Stimulated activated naive CD4-positive, alpha-beta T cell (primary cell): ENCODE measurements at regions not wholly inside any gene's neighbourhood (a gene's known extent, or its start where the extent isn't known, plus 50 kb on each side); places are given as distances from the start of the nearest gene placed in this dataset.
"Not testable (repeated sequence)": the region's sequence is repeated elsewhere in the genome, so short reads cannot be mapped to it uniquely, and the experiment has no call there.

Source experiments
- DNase-seq, 6 experiments: peaks; one replicate each; lab custom pipeline; 2025; lab: John Stamatoyannopoulos, UW

- DNase-seq, result no peak
Observed at GRCh38 chr4:28822163-28822562, 1898.0 kb upstream of the PCDH7 start.

GRCh38 chr4:28827866-28828265 is 1892.3 kb upstream of the PCDH7 start:
- DNase-seq, result no peak

DNA sequence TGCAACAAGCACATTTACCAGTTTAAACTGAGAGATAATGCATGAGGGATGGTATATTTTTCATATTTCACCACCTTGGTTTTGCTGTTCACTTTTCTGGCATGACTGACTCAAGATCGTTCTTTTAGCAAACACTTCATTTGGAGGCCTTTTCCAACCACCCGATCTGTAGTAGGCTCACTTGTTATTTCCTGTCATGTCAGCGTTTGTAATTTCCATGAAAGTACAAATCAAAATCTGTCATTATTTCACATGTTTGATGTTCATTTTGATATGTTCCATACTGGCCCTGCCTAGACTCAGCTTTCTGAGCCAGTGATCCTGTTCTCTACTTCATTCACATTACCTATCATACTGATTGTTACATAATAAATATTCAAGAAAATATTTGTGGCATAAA is 1888.3 kb upstream of the PCDH7 start:
- DNase-seq, result no peak

GRCh38 chr4:28832444-28832843 is 1887.7 kb upstream of the PCDH7 start:
- DNase-seq, result no peak

GRCh38 chr4:28834120-28834519 is 1886.0 kb upstream of the PCDH7 start:
- DNase-seq, result no peak

DNA sequence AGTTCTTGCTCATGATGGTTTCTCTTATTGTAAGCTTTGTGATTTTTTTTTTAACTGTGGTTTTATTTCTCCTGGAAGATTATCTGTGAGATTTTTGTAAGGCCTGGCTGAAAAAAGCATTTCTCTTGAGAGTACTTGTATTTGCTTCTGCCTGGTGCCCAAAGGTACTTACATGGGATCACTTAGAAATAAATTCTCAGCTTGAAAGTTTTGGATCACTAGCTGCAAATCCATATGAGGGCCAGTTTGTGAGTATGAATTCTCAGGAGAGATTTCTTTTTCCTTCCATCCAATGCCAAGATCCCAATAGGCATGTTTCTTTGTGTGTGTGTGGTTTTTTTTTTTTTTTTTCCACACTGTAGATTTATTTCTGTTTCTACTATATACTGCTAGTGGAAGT is 1884.7 kb upstream of the PCDH7 start:
- no peak for DNase-seq

- DNase-seq, result no peak
Observed at GRCh38 chr4:28842271-28842670, 1877.9 kb upstream of the PCDH7 start.

DNA sequence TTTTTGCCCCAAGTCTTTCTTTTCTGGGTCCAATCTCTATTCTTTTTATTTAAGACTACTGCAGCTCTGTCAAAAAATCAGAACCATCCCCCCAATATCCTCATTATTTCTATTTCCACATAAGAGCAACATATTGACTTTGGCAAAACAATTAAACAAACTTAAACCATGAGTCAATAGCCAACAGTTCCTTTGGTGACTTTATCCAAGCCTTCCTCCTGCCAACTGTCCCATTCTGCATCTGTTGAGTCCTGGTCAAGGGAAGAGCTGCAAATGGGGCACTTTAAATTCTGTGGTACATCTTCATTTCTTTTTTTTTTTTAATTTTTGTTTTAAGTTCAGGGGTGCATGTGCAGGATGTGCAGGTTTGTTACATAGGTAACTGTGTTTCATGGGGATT is 1875.0 kb upstream of the PCDH7 start:
- DNase-seq, result no peak

- DNase-seq, result not testable (repeated sequence)
Observed at GRCh38 chr4:28857028-28857427, 1863.1 kb upstream of the PCDH7 start.

DNA sequence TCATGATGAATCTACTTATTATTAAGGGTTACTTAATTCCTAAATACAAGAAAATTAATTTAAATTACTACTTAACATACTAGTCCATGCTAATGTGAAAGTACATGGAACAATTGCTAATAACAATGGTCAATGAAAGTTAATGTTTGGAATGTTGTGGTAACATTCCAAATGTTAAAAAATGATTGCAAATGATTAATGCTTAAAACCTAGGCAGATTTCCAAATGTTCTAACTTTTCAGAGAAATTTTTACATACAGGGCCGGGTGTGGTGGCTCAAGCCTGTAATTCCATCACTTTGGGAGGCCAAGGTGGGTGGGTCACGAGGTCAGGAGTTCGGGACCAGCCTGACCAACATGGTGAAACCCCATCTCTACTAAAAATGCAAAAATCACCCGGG is 1851.3 kb upstream of the PCDH7 start:
- no peak for DNase-seq

- DNase-seq, result no peak
Observed at GRCh38 chr4:28879178-28879577, 1841.0 kb upstream of the PCDH7 start.

DNA sequence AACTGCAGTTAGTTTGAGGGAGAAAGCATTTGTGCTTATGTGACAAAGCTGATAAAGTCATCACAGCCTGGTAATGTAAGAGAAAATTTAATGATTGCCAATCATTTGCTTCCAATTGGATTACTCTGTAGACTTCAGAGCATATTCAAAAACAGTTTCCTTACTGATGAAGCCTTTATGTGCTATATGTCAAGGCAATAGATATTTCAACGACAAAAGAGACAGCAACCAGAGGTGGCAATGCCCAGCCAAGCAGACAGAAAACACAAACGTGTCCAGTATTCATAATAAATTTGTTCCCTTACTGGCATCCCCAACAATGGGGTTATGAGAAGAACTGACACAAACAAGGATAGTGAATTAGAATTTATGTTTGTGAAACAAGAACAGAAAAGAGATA is 1840.3 kb upstream of the PCDH7 start:
- DNase-seq, result no peak

GRCh38 chr4:28883211-28883610 is 1837.0 kb upstream of the PCDH7 start:
- DNase-seq, result no peak

GRCh38 chr4:28886934-28887333 is 1833.2 kb upstream of the PCDH7 start:
- DNase-seq, result no peak

GRCh38 chr4:28890949-28891775 is 1829.0 kb upstream of the PCDH7 start:
- no peak for DNase-seq

DNA sequence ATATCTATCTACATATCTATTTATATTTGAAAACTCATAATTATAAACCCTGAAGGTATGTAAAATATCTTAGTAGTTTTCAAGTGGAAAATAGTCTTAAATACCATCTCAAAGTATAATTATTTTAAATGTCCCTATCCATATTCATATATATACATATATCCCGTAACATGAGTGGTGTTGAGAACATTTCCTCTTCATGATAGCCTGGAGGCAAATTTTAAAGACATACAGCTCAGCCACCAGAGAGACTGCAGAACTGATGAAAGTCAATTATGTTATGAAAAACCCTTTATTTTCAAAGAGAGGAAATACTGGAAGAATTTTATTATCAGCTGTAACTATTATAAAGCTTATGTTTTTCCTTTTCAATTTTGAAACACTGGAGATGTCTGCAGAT is 1806.7 kb upstream of the PCDH7 start:
- no peak for DNase-seq

GRCh38 chr4:28916585-28916984 is 1803.6 kb upstream of the PCDH7 start:
- no peak for DNase-seq

DNA sequence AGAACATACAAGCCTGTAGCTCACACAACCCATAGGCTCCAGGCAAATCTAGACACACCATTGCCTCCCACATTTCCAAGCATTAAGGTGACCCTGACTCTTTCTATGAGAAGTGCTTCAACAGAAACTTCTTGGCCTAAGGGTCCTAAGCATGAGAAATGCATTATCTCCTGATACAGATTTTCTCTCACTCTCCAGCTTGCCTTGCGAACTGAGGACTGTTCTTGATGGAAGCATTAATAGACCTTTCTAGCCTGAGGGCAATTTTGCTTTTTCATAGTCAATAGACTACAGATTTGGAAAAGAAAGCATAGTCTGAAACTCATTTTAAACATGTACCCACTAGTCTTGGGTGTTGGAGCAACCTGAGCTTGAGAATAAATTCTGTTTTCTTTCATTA is 1801.3 kb upstream of the PCDH7 start:
- no peak for DNase-seq

GRCh38 chr4:28921886-28922285 is 1798.3 kb upstream of the PCDH7 start:
- no peak for DNase-seq

DNA sequence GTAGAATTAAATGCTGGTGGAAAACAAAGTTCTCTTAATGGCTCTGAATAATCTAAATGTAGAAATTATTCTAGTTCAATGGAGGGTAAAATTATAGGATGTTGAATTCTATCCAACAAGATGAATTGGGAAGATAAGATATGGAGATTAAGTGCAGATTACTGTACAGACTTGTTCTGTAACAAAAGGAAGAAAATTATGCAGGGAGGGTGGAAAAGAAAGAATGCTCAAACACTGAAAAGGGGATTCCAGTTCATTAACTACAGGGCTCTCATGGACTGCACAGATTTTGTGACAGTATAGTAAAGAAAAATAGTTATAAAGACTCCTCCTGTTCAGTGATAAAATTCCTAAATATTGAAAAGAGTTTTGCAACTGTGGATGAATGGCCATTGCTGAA is 1794.0 kb upstream of the PCDH7 start:
- no peak for DNase-seq

GRCh38 chr4:28942631-28943030 is 1777.5 kb upstream of the PCDH7 start:
- no peak for DNase-seq

DNA sequence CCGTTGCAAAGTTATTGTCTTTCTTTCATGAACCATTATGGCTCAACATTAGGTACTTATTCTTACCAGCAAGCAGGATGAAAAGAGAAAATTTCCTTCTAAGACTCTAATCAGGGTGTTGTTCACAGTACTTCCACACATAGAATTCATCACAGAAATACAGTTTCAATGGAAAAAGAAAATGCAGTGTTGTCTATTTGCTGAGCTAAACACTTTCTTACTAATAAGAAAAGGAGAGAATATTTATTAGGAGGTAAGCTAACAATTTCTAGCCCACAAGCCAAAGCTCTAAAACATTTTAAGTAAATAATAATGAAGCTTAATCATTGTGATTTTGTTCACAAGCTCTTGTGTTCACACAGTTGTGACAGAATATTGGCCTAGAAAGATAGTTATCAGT is 1772.8 kb upstream of the PCDH7 start:
- DNase-seq, result no peak

DNA sequence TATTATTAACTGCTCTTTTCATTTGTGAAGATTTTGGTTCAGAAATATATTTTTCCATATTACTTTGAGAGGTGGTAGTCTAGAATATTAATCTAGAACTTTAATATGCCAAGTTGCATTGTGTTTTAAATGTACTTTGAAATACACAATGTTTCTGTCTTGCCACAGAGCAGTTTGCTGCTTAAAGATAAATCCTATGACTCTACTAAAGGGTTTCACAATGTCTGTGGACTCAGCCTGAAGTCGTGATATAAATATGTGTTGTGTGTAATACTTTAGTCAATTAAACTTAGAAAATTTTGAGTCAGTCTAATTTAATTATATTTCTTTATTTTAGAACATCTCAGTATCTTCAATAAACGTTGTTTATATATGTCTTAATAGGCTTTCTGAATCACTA is 1771.7 kb upstream of the PCDH7 start:
- DNase-seq, result no peak

GRCh38 chr4:28966982-28967381 is 1753.2 kb upstream of the PCDH7 start:
- DNase-seq, result no peak
